GM23338 (cell line): ENCODE measurements at regions not wholly inside any gene's neighbourhood (a gene's known extent, or its start where the extent isn't known, plus 50 kb on each side); places are given as distances from the start of the nearest gene placed in this dataset.

Experiments
- ATAC-seq: fragments of 200-7000 bp; cut with Tn5 transposase; 3 replicates; pipeline ENCODE4 v1.9.1; 2020
- DNase-seq: peaks from one replicate; pipeline ENCODE4 v3.0.0-alpha.2; 2015; ENCODE audit warnings: low spot score
- H2AFZ ChIP-seq: fragments of 200-600 bp; sonication (generic); 2 replicates; pipeline ENCODE4 v1.8.0; 2016; ENCODE audit warnings: antibody characterized with exemption, mild to moderate bottlenecking, moderate library complexity
- H3F3A ChIP-seq: fragments of 200-600 bp; sonication (generic); replicated peaks from 2 replicates; pipeline ENCODE4 v1.8.0; 2017; ENCODE audit warnings: antibody characterized with exemption, mixed run types, low read depth
- H3K27ac ChIP-seq: fragments of 200-600 bp; sonication (generic); 2 replicates; pipeline ENCODE4 v1.6.1; 2016; ENCODE audit warnings: low read depth
- H3K27me3 ChIP-seq: fragments of 200-600 bp; sonication (generic); 2 replicates; pipeline ENCODE4 v1.8.0; 2016; ENCODE audit warnings: mild to moderate bottlenecking, mixed run types, moderate library complexity; ENCODE audit not compliant: insufficient read depth
- H3K36me3 ChIP-seq: fragments of 200-600 bp; sonication (generic); 2 replicates; pipeline ENCODE4 v1.8.0; 2016; ENCODE audit warnings: mild to moderate bottlenecking; ENCODE audit not compliant: insufficient read depth
- H3K4me1 ChIP-seq: fragments of 200-600 bp; sonication (generic); 2 replicates; pipeline ENCODE4 v1.8.0; 2016; ENCODE audit warnings: mild to moderate bottlenecking, moderate library complexity; ENCODE audit not compliant: insufficient read depth
- H3K4me2 ChIP-seq: fragments of 200-600 bp; sonication (generic); 2 replicates; pipeline ENCODE4 v1.7.1; 2017; ENCODE audit warnings: mixed run types
- H3K4me3 ChIP-seq: fragments of 200-600 bp; sonication (generic); 2 replicates; pipeline ENCODE4 v1.6.1; 2016; ENCODE audit warnings: mixed run types
- H3K79me2 ChIP-seq: fragments of 200-600 bp; sonication (generic); replicated peaks from 2 replicates; pipeline ENCODE4 v1.8.0; 2017; ENCODE audit warnings: mild to moderate bottlenecking; ENCODE audit not compliant: insufficient read depth
- H3K9me2 ChIP-seq: fragments of 200-600 bp; sonication (generic); 2 replicates; pipeline ENCODE4 v1.8.0; 2017; ENCODE audit not compliant: insufficient read depth
- H4K20me1 ChIP-seq: fragments of 200-600 bp; sonication (generic); replicated peaks from 2 replicates; pipeline ENCODE4 v1.8.0; 2017; ENCODE audit warnings: mild to moderate bottlenecking; ENCODE audit not compliant: insufficient read depth
- H3K27ac Mint-ChIP-seq: 2 replicates; pipeline ENCODE4 v1.8.0; 2020; ENCODE audit warnings: inconsistent platforms, mild to moderate bottlenecking, moderate library complexity, mixed read lengths
- H3K27me3 Mint-ChIP-seq: 3 replicates; pipeline ENCODE4 v1.8.0; 2022; ENCODE audit warnings: low read depth, mild to moderate bottlenecking, moderate library complexity, mixed read lengths, inconsistent platforms; ENCODE audit not compliant: insufficient read depth, poor library complexity
- H3K36me3 Mint-ChIP-seq: 3 replicates; pipeline ENCODE4 v1.8.0; 2021; ENCODE audit warnings: low read depth, mild to moderate bottlenecking, inconsistent platforms, moderate library complexity, mixed read lengths
- H3K4me1 Mint-ChIP-seq: 3 replicates; pipeline ENCODE4 v1.8.0; 2020; ENCODE audit warnings: mild to moderate bottlenecking, inconsistent platforms, mixed read lengths
- H3K4me3 Mint-ChIP-seq: 3 replicates; pipeline ENCODE4 v1.8.0; 2021; ENCODE audit warnings: moderate library complexity, mild to moderate bottlenecking, inconsistent platforms, mixed read lengths
- H3K9me3 Mint-ChIP-seq: 3 replicates; pipeline ENCODE4 v1.8.0; 2020; ENCODE audit warnings: moderate library complexity, mild to moderate bottlenecking, inconsistent platforms, mixed read lengths
- CREB1 ChIP-seq: fragments of 250-450 bp; sonication (Bioruptor Pico); IDR thresholded peaks from 2 replicates; pipeline ENCODE4 v1.5.0; 2020; ENCODE audit warnings: low read depth, mild to moderate bottlenecking, moderate library complexity
- EZH2 ChIP-seq: fragments of 200-600 bp; sonication (generic); IDR thresholded peaks from one replicate; pipeline ENCODE4 v1.8.0; 2017; ENCODE audit warnings: antibody characterized with exemption, mild to moderate bottlenecking, low read depth; ENCODE audit not compliant: unreplicated experiment
- EZH2phosphoT487 ChIP-seq: fragments of 200-600 bp; sonication (generic); IDR thresholded peaks from one replicate; pipeline ENCODE4 v1.8.1; 2018; ENCODE audit warnings: antibody characterized with exemption; ENCODE audit not compliant: unreplicated experiment
- JUNB ChIP-seq: IDR thresholded peaks from one replicate; pipeline ENCODE4 v1.6.1; 2016; ENCODE audit warnings: antibody characterized with exemption; ENCODE audit not compliant: unreplicated experiment
- NANOG ChIP-seq: IDR thresholded peaks from 2 replicates; pipeline ENCODE4 v1.6.1; 2016; ENCODE audit warnings: antibody characterized with exemption, borderline replicate concordance
- POLR2AphosphoS5 ChIP-seq: IDR thresholded peaks from 2 replicates; pipeline ENCODE4 v1.6.1; 2016; ENCODE audit warnings: antibody characterized with exemption, low read depth
- STAT1 ChIP-seq: IDR thresholded peaks from one replicate; pipeline ENCODE4 v1.6.1; 2016; ENCODE audit warnings: antibody characterized with exemption; ENCODE audit not compliant: unreplicated experiment
- ZNF114 ChIP-seq: fragments of 250-450 bp; sonication (Bioruptor Pico); IDR thresholded peaks from 2 replicates; pipeline ENCODE4 v1.5.0; 2020; ENCODE audit warnings: mild to moderate bottlenecking, moderate library complexity
- ZNF331 ChIP-seq: fragments of 250-450 bp; sonication (Bioruptor Pico); IDR thresholded peaks from 2 replicates; pipeline ENCODE4 v1.5.0; 2020; ENCODE audit warnings: low read depth, mild to moderate bottlenecking, moderate library complexity
- ZNF462 ChIP-seq: fragments of 250-450 bp; sonication (Bioruptor Pico); IDR thresholded peaks from 2 replicates; pipeline ENCODE4 v1.5.0; 2020; ENCODE audit warnings: mild to moderate bottlenecking, moderate library complexity
- TF ChIP-seq, protein P1 (sequence below), 2 experiments: fragments of 200-600 bp in 1 of 2; sonication (generic) in 1 of 2; conservative IDR thresholded peaks; 2 replicates each; pipeline versions ENCODE4 v1.5.1 to v1.6.1; 2016 to 2017; ENCODE audit warnings: antibody characterized with exemption in 2 of 2, low read depth in 2 of 2, mild to moderate bottlenecking in 2 of 2, moderate library complexity in 1 of 2
- TF ChIP-seq, protein P2 (sequence below): IDR thresholded peaks from 2 replicates; pipeline ENCODE4 v1.6.1; 2016; ENCODE audit warnings: antibody characterized with exemption
- TF ChIP-seq, protein P3 (sequence below): IDR thresholded peaks from one replicate; pipeline ENCODE4 v1.6.1; 2018; ENCODE audit warnings: antibody characterized with exemption; ENCODE audit not compliant: unreplicated experiment

DNA sequence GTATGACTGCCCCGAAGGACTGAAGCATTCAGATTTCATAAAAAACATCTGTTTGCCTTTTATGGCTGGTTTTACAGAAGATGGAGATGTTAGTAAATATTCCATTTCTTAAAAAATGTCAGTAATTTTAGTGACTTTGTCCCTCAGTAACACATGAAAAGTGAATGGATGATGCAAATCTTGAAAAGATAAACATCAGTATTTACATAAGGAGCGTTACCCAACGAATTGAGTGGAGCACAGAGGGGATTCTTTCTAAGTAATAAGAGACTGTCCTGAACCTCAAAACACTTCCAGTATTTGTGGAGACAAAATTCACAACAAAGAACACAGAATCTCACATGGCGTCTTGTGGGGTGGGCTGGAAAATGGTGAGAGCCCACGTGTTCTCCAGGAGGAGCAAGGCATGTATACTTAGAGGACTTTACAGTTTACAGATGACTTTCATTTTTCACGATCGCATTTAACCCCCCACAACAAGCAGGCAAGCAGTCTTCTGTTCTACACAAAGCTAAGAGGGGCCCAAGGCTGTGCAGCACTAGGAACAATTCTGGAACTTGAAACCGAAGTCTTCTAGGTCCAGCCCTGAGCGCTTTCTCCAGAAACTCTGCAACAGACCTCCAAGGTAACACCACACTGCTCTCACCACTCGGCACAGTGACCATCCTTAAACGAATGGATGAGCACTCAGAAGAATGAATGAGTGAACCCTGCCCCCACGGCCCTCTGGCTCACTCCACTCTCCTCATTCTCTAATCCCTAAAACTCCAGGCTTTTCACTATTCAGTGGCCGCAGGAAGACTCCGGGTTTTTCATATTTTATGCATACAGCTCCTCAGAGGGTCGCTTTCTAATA, 709.8 kb downstream of the UQCRFS1 start:
- 0 out of 2 replicates have a peak overlapping the region, but pooled peaks have one; percentile 20 for H3K4me2 ChIP-seq
- no peaks in the 10 kb centered on the region for H3K79me2 ChIP-seq
- Mint-ChIP-seq H3K4me1 (peaks cover 34% of the 10 kb centered on the region), H3K36me3 (no peaks in the 10 kb centered on the region; the same call in 2 of the 3 replicates), H3K4me3 (no peak overlapping the region), H3K27ac (0 out of 2 replicates have a peak overlapping the region, but pooled peaks have one; percentile 6), H3K27me3 (peaks cover 11% of the 10 kb centered on the region), H3K9me3 (no peaks in the 10 kb centered on the region)
- DNase-seq: no peak
- peak overlapping the region; percentile 3; the same call in 1 of the 2 replicates for H2AFZ ChIP-seq
- no peaks in the 10 kb centered on the region for H3K27me3 ChIP-seq
- H3K9me2 ChIP-seq: no peaks in the 10 kb centered on the region
- no peak for TF ChIP-seq STAT1
- no peak for TF ChIP-seq CREB1
- TF ChIP-seq ZNF462: no peak
- TF ChIP-seq, protein P1, sequence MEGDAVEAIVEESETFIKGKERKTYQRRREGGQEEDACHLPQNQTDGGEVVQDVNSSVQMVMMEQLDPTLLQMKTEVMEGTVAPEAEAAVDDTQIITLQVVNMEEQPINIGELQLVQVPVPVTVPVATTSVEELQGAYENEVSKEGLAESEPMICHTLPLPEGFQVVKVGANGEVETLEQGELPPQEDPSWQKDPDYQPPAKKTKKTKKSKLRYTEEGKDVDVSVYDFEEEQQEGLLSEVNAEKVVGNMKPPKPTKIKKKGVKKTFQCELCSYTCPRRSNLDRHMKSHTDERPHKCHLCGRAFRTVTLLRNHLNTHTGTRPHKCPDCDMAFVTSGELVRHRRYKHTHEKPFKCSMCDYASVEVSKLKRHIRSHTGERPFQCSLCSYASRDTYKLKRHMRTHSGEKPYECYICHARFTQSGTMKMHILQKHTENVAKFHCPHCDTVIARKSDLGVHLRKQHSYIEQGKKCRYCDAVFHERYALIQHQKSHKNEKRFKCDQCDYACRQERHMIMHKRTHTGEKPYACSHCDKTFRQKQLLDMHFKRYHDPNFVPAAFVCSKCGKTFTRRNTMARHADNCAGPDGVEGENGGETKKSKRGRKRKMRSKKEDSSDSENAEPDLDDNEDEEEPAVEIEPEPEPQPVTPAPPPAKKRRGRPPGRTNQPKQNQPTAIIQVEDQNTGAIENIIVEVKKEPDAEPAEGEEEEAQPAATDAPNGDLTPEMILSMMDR (conservative IDR thresholded peaks at IDR 0.05; ENCODE audit: low read depth in 2 of 2): no peak
- TF ChIP-seq, protein P2, sequence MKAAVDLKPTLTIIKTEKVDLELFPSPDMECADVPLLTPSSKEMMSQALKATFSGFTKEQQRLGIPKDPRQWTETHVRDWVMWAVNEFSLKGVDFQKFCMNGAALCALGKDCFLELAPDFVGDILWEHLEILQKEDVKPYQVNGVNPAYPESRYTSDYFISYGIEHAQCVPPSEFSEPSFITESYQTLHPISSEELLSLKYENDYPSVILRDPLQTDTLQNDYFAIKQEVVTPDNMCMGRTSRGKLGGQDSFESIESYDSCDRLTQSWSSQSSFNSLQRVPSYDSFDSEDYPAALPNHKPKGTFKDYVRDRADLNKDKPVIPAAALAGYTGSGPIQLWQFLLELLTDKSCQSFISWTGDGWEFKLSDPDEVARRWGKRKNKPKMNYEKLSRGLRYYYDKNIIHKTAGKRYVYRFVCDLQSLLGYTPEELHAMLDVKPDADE: no peak
- no peak for TF ChIP-seq NANOG
- TF ChIP-seq EZH2: no peak
- no peak for TF ChIP-seq ZNF331 (CRISPR knock-in tag)
- TF ChIP-seq, protein P3, sequence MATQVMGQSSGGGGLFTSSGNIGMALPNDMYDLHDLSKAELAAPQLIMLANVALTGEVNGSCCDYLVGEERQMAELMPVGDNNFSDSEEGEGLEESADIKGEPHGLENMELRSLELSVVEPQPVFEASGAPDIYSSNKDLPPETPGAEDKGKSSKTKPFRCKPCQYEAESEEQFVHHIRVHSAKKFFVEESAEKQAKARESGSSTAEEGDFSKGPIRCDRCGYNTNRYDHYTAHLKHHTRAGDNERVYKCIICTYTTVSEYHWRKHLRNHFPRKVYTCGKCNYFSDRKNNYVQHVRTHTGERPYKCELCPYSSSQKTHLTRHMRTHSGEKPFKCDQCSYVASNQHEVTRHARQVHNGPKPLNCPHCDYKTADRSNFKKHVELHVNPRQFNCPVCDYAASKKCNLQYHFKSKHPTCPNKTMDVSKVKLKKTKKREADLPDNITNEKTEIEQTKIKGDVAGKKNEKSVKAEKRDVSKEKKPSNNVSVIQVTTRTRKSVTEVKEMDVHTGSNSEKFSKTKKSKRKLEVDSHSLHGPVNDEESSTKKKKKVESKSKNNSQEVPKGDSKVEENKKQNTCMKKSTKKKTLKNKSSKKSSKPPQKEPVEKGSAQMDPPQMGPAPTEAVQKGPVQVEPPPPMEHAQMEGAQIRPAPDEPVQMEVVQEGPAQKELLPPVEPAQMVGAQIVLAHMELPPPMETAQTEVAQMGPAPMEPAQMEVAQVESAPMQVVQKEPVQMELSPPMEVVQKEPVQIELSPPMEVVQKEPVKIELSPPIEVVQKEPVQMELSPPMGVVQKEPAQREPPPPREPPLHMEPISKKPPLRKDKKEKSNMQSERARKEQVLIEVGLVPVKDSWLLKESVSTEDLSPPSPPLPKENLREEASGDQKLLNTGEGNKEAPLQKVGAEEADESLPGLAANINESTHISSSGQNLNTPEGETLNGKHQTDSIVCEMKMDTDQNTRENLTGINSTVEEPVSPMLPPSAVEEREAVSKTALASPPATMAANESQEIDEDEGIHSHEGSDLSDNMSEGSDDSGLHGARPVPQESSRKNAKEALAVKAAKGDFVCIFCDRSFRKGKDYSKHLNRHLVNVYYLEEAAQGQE: no peak
- no peak for TF ChIP-seq ZNF114 (CRISPR knock-in tag)
- TF ChIP-seq POLR2AphosphoS5: no peak
- TF ChIP-seq EZH2phosphoT487: no peak
- no peak for TF ChIP-seq JUNB
- H3F3A ChIP-seq: no peaks in the 10 kb centered on the region
- no peaks in the 10 kb centered on the region for H3K36me3 ChIP-seq
- no peak for ATAC-seq
- no peak overlapping the region for H3K27ac ChIP-seq
- H3K4me3 ChIP-seq: no peak overlapping the region
- peaks cover 10% of the 10 kb centered on the region for H3K4me1 ChIP-seq
- H4K20me1 ChIP-seq: no peaks in the 10 kb centered on the region
